Gastroesophageal sphincter (tissue), 4 donors: ENCODE measurements at regions not wholly inside any gene's neighbourhood (a gene's known extent, or its start where the extent isn't known, plus 50 kb on each side); places are given as distances from the start of the nearest gene placed in this dataset.

Source experiments
- ATAC-seq: fragments of 150-250 bp; one replicate; pipeline ENCODE4 v1.9.1; 2016; ENCODE audit warnings: mild to moderate bottlenecking, moderate library complexity
- H3K27ac ChIP-seq, 4 donors: fragments of 200-600 bp; sonication (generic) in 3 of 4; 1 replicate in 3 of 4; 2 replicates in 1 of 4; pipeline ENCODE4 v1.5.1; 2016 to 2019
- H3K27me3 ChIP-seq: fragments of 200-600 bp; sonication (generic); one replicate; pipeline ENCODE4 v1.5.1; 2019
- H3K36me3 ChIP-seq, 2 donors: fragments of 200-600 bp; sonication (generic); one replicate each; pipeline ENCODE4 v1.5.1; 2019; ENCODE audit warnings: control low read depth in 1 of 2
- H3K4me1 ChIP-seq, 3 donors: fragments of 200-600 bp; sonication (generic); 1 replicate in 2 of 3; 2 replicates in 1 of 3; pipeline ENCODE4 v1.5.1; 2016 to 2019; ENCODE audit warnings: control low read depth in 2 of 3
- H3K4me3 ChIP-seq, 2 donors: fragments of 200-600 bp; sonication (generic); one replicate each; pipeline ENCODE4 v1.5.1; 2019; ENCODE audit warnings: mild to moderate bottlenecking in 1 of 2, moderate library complexity in 1 of 2
- H3K9me3 ChIP-seq, 3 donors: fragments of 200-600 bp; sonication (generic); one replicate each; pipeline ENCODE4 v1.5.1; 2017 to 2019; ENCODE audit warnings: control low read depth in 2 of 3
- EP300 ChIP-seq: sonication (generic); formaldehyde crosslinking; IDR thresholded peaks from one replicate; pipeline ENCODE4 v1.6.1; 2017; ENCODE audit warnings: antibody characterized with exemption, mild to moderate bottlenecking
- POLR2A ChIP-seq, 2 donors: fragments of 450-650 bp; IDR thresholded peaks; one replicate each; pipeline ENCODE4 v1.6.1; 2017; ENCODE audit warnings: antibody characterized with exemption in 2 of 2, mild to moderate bottlenecking in 2 of 2, moderate library complexity in 1 of 2
- POLR2AphosphoS5 ChIP-seq: sonication (generic); formaldehyde crosslinking; IDR thresholded peaks from one replicate; pipeline ENCODE4 v1.6.1; 2017; ENCODE audit warnings: antibody characterized with exemption
- WGBS, 2 donors: methylation state at CpG; one replicate each; pipeline ENCODE4 v1.1.5; 2018; ENCODE audit warnings: low coverage in 1 of 2; 5-methylcytosine and 5-hydroxymethylcytosine counted together
- TF ChIP-seq, protein P1 (sequence below), 4 experiments: fragments of 200-600 bp in 2 of 4; fragments of 450-650 bp in 2 of 4; sonication (generic) in 1 of 4; IDR thresholded peaks; one replicate each; pipeline ENCODE4 v1.5.1; 2017 to 2019; ENCODE audit warnings: antibody characterized with exemption in 4 of 4, mild to moderate bottlenecking in 2 of 4, moderate library complexity in 2 of 4

DNA sequence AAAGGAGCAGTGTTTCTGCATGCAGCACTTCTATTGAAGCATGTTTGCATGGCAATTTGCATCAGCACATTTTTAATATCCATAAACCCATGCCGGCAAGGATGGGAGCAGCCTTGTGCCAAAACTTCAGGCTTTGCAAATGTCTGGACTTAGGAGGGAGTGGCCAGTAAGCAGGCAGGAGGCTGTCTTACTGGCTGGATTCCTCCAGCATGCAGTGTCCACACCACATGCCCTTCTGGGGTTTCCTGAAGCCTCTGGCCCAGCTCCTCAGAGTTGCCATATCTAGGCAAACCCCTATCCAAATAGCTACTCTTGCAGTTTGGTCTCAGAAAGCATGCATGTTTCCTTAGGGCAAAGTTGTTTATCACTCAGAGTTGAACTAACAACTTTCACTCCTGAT lies 139.1 kb upstream of the MRPS22 start:
- Histone ChIP-seq H3K4me3 (no peak overlapping the region), H3K9me3 (no peaks in the 10 kb centered on the region), H3K36me3 (no peaks in the 10 kb centered on the region), H3K27ac (no peak overlapping the region), H3K27me3 (no peaks in the 10 kb centered on the region), H3K4me1 (peaks cover 0 to 6% (median 0%) of the 10 kb centered on the region in 3 donors)
- 20% methylated on average over 1 of the region's 1 CpG; no CpG with 5 or more reads in 1 of the 2 donors for WGBS, 2 donors
- no peak for ATAC-seq
- TF ChIP-seq, protein P1, sequence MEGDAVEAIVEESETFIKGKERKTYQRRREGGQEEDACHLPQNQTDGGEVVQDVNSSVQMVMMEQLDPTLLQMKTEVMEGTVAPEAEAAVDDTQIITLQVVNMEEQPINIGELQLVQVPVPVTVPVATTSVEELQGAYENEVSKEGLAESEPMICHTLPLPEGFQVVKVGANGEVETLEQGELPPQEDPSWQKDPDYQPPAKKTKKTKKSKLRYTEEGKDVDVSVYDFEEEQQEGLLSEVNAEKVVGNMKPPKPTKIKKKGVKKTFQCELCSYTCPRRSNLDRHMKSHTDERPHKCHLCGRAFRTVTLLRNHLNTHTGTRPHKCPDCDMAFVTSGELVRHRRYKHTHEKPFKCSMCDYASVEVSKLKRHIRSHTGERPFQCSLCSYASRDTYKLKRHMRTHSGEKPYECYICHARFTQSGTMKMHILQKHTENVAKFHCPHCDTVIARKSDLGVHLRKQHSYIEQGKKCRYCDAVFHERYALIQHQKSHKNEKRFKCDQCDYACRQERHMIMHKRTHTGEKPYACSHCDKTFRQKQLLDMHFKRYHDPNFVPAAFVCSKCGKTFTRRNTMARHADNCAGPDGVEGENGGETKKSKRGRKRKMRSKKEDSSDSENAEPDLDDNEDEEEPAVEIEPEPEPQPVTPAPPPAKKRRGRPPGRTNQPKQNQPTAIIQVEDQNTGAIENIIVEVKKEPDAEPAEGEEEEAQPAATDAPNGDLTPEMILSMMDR (IDR thresholded peaks at IDR 0.05) = no peak
- TF ChIP-seq POLR2AphosphoS5 = no peak
- TF ChIP-seq EP300 = no peak
- no peak for TF ChIP-seq POLR2A (IDR thresholded peaks at IDR 0.05)

GRCh38 chr3:139213936-139214335 lies 129.9 kb upstream of the MRPS22 start:
- TF ChIP-seq POLR2A (IDR thresholded peaks at IDR 0.05) = no peak
- TF ChIP-seq, protein P1 (IDR thresholded peaks at IDR 0.05) = no peak
- H3K4me3 ChIP-seq = no peak overlapping the region
- WGBS, 2 donors = 76 to 80% methylated on average over 2 of the region's 5 CpGs
- no peaks in the 10 kb centered on the region for H3K27me3 ChIP-seq
- no peaks in the 10 kb centered on the region for H3K36me3 ChIP-seq
- ATAC-seq = no peak
- H3K4me1 ChIP-seq = no peaks in the 10 kb centered on the region
- no peak overlapping the region for H3K27ac ChIP-seq
- H3K9me3 ChIP-seq = peaks cover 0 to 10% (median 0%) of the 10 kb centered on the region in 3 donors

GRCh38 chr3:139216958-139217357 lies 126.9 kb upstream of the MRPS22 start:
- no peak for ATAC-seq
- H3K9me3 ChIP-seq = peaks cover 0 to 4% (median 0%) of the 10 kb centered on the region in 3 donors
- no peaks in the 10 kb centered on the region for H3K4me1 ChIP-seq
- H3K4me3 ChIP-seq = no peak overlapping the region
- no peak overlapping the region for H3K27ac ChIP-seq
- no peaks in the 10 kb centered on the region for H3K27me3 ChIP-seq
- H3K36me3 ChIP-seq = no peaks in the 10 kb centered on the region
- no peak for TF ChIP-seq POLR2AphosphoS5
- TF ChIP-seq, protein P1 (IDR thresholded peaks at IDR 0.05) = no peak
- TF ChIP-seq POLR2A (IDR thresholded peaks at IDR 0.05) = no peak
- no peak for TF ChIP-seq EP300

DNA sequence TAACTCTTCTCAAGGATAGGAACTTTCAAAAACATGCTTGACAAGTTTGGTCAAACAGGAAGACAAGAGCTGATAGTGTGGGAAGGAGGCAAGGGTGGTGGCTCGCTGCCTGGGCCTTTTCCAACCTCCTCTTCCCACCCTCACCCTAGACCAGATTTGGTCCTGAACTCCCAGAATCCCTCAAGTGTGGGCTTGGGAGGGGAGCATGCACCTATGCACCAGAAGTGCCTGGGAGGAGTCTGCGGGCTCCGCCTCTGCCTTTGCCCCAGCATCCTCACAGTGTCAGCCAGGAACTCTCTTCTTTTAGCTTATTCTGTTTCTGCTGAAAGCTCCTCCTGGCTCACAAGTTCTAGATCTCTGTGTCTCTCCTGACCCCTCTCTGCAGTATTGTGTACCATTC lies 126.2 kb upstream of the MRPS22 start:
- no peak for TF ChIP-seq POLR2A (IDR thresholded peaks at IDR 0.05)
- TF ChIP-seq POLR2AphosphoS5 = no peak
- TF ChIP-seq, protein P1 (IDR thresholded peaks at IDR 0.05) = no peak
- no peak for TF ChIP-seq EP300
- ATAC-seq = no peak
- Histone ChIP-seq H3K9me3 (no peaks in the 10 kb centered on the region), H3K27ac (no peak overlapping the region), H3K36me3 (no peaks in the 10 kb centered on the region), H3K4me1 (no peaks in the 10 kb centered on the region), H3K27me3 (no peaks in the 10 kb centered on the region), H3K4me3 (no peak overlapping the region)
- WGBS, 2 donors = 82 to 100% methylated on average over 2 to 3 of the region's 3 CpGs

DNA sequence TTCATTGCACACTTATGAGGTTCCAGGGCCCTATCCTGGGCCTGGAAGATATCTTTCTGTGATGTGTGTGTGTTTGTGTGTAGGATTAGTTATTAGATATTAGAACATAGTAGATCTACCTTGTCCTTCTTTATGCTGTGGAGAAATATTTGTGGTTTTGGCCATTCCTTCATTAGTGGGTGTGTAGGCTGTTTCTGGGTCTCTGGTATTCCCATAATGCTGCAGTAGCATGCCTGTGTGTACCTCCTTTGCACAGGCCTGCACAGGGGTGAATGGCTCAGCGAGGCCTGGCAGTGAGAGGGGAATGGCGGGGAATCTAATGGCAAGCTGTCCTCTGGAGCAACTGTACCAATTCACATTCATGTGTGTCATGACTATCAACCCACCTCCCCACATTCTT lies 125.8 kb upstream of the MRPS22 start:
- no peak overlapping the region for H3K4me3 ChIP-seq
- 95% methylated on average over 2 of the region's 2 CpGs; no CpG with 5 or more reads in 1 of the 2 donors for WGBS, 2 donors
- no peaks in the 10 kb centered on the region for H3K36me3 ChIP-seq
- TF ChIP-seq POLR2A (IDR thresholded peaks at IDR 0.05) = no peak
- TF ChIP-seq, protein P1 (IDR thresholded peaks at IDR 0.05) = no peak
- no peak for TF ChIP-seq POLR2AphosphoS5
- TF ChIP-seq EP300 = no peak
- no peaks in the 10 kb centered on the region for H3K4me1 ChIP-seq
- H3K9me3 ChIP-seq = no peaks in the 10 kb centered on the region
- ATAC-seq = no peak
- H3K27me3 ChIP-seq = no peaks in the 10 kb centered on the region
- H3K27ac ChIP-seq = no peak overlapping the region
